ENCODE measurements at regions not wholly inside any gene's neighbourhood (a gene's known extent, or its start where the extent isn't known, plus 50 kb on each side); places are given as distances from the start of the nearest gene placed in this dataset.

- ATAC-seq (no peak), DNase-seq (ENCODE audit: low spot score) (no peak)
Observed at GRCh38 chr4:187174749-187175148, 451.1 kb upstream of the FAT1 start.

DNA sequence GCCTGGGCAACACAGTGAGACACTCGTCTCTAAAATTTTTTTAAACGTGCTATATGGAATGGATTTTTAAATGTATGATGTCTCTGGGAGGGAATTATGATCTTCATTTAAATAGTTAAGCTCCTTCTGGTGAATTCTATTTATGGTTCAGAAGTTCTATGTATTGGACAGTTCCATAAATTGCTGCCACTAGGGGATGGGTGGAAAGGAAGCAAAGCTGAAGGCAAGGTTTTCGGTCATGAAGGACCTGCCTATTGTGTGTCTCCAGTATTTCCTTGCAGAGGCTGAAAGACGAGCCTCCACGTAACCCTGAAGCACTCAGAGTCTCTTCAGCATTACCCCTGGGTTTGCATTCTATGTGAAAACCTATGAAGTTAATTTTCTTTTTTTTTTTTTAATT is 451.5 kb upstream of the FAT1 start:
- ATAC-seq (no peak), DNase-seq (ENCODE audit: low spot score) (no peak)

DNA sequence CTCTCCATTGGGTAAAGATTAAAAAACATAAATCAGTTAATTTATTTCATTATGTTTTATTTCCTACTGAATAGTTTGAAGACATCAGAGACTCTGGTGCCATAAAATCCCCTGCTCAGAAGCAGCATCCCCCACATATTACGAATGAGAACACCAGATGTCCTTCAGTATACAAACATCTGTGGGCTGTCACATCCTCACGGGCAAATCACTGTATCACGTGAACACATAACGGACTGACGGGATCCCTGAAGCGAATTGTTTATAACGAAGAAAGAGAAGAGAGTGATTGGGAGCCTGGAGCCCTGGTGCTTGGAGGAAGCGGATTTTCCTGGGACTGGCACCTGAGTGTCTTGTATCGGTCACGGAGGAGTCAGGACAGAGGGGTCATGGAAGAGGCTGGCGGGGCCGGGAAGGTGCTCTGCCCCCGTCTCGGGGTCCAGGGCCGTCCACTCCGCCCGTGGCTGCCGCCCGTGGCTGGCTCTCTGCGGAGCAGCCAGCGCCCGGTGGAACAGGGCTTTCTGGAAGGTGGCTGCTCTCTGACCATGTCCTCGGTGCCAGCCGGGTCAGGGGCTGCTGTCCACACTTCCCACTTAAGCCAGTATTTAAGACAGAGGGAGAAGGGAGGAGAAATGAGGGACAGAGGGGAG is 452.7 kb upstream of the FAT1 start:
- no peak for DNase-seq (ENCODE audit: low spot score)
- ATAC-seq, result no peak

DNA sequence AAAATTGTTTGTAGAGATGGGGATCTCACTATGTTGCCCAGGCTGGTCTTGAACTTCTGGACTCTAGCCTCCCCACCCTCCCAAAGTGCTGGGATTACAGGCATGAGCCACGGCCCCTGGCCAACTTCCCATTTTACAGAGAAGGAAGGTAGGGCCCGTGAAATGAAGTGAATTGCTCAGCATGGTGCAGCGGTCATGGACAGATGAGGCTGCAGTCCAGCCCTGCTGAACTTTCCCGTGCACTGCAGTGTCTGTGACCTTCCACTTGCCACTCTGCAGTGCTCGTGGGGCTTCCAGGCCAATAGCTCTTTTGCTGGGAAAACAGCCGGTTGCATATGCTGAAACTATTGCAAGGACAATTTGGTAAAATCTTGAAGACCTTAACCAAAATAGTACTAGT is 454.4 kb upstream of the FAT1 start:
- ATAC-seq, result no peak
- DNase-seq (ENCODE audit: low spot score), result no peak

- no peak for ATAC-seq
Observed at GRCh38 chr4:187178587-187178986, 454.9 kb upstream of the FAT1 start.

GRCh38 chr4:187179086-187180058 is 455.7 kb upstream of the FAT1 start:
- DNase-seq (ENCODE audit: low spot score), result no peak

More at GRCh38 chr4:187178587-187178986, 454.9 kb upstream of the FAT1 start:
- DNase-seq (ENCODE audit: low spot score), result no peak

DNA sequence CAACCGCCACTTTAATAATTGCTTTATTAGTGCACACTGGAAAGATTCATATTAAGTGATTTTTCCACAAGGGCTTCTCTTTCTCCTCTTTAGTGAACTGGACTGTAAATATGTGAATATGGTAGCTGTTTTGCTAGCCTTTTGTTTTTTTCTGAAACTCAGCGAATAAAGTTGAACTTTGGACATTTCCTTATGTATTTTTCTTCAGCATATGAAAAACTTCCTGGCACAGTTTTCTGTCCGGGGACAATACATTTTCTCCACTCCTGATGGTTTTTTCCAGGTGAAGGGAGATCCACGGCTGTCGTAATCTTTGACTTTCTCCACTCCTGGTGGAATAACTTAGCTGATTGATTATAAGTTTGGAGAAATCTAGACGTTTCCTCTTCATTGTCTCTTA is 457.4 kb upstream of the FAT1 start:
- DNase-seq (ENCODE audit: low spot score) (no peak), ATAC-seq (no peak)

More at GRCh38 chr4:187179086-187180058, 455.7 kb upstream of the FAT1 start:
- ATAC-seq, result no peak

DNA sequence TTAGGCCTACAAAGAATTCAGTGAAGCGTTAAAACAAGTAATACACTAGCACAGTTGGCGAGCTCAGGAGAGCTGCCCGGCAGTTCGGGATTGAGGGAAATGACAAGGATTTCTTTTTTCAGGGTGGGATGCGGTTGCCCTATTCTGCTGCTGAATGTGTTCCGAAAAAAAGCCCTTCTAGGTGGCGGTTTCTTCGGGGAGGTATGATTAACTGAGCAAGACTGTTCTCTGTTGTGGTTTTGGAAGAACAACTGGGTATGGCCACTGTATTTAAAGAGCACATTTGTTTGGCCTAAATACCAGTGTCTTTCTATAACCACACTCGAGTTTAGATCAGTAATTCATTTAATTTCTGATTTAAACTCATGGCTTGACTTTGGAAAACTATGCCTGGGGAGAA is 459.7 kb upstream of the FAT1 start:
- no peak for ATAC-seq
- no peak for DNase-seq (ENCODE audit: low spot score)

DNA sequence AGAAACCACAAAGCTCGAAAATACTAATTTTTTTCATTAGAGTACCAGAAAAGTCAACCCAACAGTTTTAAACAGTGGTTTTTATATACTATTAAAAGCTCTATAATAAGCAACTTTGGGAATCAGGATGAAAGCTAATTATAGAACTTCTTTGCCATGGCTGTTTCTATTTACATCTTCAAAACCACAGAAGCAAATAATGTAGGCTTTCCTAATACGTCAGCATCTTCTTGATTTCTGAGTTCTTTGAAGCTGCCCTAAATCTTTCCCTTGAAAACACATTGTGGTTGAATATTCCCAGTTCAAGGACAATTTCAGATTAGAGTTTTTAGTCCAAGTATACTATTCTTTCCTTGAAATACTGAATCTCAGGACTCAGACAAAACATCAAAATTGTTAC is 460.2 kb upstream of the FAT1 start:
- no peak for ATAC-seq
- DNase-seq (ENCODE audit: low spot score), result no peak

DNA sequence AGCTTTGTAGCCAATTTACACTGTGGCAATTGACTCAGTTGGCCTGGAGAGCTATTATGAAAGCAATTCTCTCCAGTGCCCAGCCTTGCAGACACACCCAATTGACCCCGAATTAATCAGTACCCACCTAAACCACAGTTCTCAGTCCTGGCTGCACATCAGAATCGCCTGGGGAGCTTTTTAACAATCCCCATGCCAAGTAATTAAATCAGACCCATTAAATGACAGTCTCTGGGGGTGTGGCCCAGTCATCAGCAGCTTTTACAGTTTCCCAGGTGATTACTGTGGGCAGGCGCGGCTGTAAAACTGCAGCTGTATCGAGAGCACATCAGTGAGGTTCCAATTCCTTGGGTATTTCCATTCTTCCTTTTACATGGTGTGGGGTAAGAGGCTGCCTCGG is 460.9 kb upstream of the FAT1 start:
- DNase-seq (ENCODE audit: low spot score) (no peak), ATAC-seq (no peak)

GRCh38 chr4:187188118-187188517 is 464.5 kb upstream of the FAT1 start:
- ATAC-seq (no peak), DNase-seq (ENCODE audit: low spot score) (no peak)

DNA sequence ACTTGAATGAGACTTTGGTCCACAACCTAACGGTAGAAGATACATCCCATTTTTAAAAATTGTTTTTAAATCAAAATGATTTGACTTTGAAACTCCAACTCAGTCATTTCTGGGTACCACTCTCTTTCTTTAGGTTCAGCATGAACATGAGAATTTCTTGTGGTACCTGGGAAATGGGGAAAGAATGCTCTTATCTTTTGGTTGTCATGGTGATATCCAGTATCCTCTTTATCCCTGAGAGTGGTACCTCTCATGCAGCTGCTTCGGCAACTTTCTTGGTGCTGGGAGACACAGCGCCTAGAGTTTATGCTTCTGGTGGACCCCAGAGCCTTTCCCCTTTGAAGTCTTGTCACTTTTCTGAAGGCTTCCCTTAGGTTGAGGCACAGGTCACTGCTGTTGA is 465.1 kb upstream of the FAT1 start:
- no peak for ATAC-seq
- DNase-seq (ENCODE audit: low spot score), result no peak

DNA sequence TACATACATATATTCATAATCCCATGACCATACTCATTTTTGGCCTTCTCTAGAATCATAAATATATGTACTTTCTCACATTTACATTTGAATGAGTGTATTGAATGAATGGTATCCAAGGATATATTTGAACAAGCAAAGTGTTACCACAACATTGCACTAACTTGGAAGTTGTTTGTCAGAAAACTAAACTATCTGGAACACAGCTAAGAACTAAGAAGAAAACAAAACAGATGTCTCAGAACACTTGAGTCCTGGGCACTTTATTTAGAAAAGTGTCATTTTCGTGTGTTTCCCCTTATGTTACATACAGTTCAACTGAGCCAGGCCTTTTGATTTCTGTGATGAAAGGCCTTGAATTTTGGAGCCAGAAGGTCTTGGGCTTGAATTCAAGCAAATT is 466.7 kb upstream of the FAT1 start:
- ATAC-seq, result no peak
- DNase-seq (ENCODE audit: low spot score), result no peak

GRCh38 chr4:187191676-187192075 is 468.0 kb upstream of the FAT1 start:
- no peak for ATAC-seq
- DNase-seq (ENCODE audit: low spot score), result no peak

DNA sequence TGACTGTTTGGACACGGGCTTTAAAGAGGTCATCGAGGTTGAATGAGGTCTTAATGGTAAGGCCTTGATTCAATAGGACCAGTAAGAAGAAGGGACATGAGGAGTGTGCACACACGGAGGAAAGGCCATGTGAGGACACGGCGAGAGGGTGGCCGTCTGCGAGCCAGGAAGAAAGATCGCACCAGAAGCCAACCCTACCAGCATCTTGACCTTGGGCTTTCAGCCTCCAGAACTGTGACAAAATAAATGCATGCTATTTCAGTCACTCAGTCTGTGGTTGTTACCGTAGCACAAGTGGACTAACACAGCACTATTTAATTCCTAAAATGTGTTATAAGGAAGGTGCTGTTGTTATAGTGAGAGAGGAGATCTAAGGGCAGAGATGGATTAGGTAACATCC is 468.6 kb upstream of the FAT1 start:
- no peak for DNase-seq (ENCODE audit: low spot score)
- no peak for ATAC-seq

GRCh38 chr4:187193141-187193540 is 469.5 kb upstream of the FAT1 start:
- ATAC-seq (no peak), DNase-seq (ENCODE audit: low spot score) (no peak)

DNA sequence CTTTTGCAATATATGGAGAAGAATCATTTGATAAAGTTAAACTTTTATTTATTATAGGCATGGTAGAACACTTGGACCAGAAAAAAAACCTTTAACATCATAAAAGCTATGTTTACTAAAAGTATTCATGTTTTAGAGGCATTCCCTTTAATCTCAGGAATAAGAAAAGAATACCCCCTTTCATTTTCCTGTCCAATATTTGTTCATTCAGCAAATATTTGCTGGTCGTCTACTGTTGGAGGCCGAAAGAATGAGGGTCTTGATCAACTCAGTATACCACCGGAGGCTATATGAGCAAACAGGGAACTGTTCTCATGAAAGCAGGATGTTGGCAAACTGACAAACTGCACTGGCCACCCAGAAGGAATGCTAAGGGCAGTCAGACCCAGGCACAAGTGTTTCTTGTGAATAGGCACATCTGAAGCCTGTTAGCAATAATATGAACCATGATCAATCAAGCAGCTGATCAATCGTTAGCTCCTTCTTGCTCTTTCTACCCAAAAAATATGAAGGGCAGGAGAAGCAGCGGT is 480.8 kb upstream of the FAT1 start:
- DNase-seq (ENCODE audit: low spot score) (no peak), ATAC-seq (no peak)

GRCh38 chr4:187207931-187208330 is 484.3 kb upstream of the FAT1 start:
- no peak for ATAC-seq
- no peak for DNase-seq (ENCODE audit: low spot score)

- ATAC-seq (no peak), DNase-seq (ENCODE audit: low spot score) (no peak)
Observed at GRCh38 chr4:187208651-187209050, 485.0 kb upstream of the FAT1 start.

DNA sequence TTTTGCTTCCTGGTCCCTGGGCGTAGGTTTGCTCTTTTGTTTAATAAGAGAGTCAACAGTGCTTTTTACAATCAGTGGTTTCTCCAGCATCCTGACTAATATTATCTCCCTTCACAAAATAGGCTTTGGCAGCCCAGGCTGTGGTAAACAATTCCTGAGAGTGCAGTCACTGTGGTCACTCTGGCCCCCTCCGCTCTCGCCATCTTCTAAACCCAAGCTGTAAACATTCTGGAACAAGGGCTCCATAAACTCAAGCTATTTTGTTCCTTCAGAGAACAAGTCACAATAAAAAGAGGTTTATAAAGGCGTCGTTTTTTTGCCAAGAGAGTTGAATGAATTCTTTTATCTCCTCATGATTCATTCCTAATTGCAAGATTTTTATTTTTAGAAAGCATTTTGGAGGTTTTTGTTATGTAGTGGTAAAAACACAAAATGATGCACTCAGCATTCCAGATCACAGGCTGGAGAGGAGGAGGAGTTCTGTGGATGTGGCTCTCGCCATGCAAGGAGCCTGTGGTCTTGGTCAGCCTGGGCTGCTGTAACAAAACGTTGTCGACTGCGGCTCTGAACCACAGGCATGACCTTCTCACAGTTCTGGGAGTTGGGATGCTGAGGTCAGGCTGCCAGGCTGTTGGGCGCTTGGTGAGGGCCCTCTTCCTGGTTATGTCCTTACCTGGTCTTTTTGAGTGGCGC is 486.4 kb upstream of the FAT1 start:
- DNase-seq (ENCODE audit: low spot score), result no peak
- ATAC-seq, result no peak

DNA sequence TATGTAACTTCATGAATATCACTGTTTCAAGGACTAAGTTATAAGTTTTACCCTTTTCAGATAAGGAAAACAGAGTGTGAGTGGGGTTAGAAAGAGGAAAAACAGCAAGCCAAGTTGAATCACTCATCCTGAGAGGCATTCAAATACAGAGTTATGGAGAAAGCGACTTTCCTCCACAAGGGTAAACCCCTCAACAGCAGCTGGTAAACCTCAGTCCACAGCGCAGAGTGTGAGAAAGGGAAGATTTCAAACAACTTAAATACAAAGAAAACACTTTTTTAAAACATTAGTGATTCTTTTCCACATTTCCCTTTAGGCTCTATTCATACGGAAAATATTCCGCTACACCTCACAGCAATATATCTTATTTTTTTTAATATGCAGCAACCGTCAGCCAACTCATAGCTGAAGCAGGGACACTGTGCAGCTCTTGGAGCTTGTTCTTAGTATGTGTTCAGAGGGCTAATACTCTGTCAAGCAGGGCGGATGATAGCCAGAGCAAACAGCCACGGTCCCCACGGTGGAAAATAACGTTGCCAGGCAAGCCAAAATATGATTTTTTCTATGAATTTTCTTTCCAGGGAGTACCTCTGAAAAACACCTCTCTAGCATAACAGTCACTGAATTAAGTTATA is 488.9 kb upstream of the FAT1 start:
- ATAC-seq (no peak), DNase-seq (ENCODE audit: low spot score) (no peak)

Measured in left lobe of liver (tissue), 2 donors.